ENCODE measurements at regions not wholly inside any gene's neighbourhood (a gene's known extent, or its start where the extent isn't known, plus 50 kb on each side); places are given as distances from the start of the nearest gene placed in this dataset.

- 88 to 89% methylated on average over 8 of the region's 8 CpGs for WGBS, 2 donors
- TF ChIP-seq CTCF (IDR thresholded peaks at IDR 0.05) = no peak
- TF ChIP-seq POLR2A (IDR thresholded peaks at IDR 0.05) = no peak
- DNase-seq (ENCODE audit: low spot score in 2 of 2) = no peak
- intact Hi-C loops (cut with DNase I; ENCODE audit: low total_unique reads) = no loop called here
- no peak overlapping the region for H3K4me3 ChIP-seq (ENCODE audit: low read depth, poor library complexity, severe bottlenecking)
Measured at GRCh38 chr13:69287050-69287698, 820.5 kb upstream of the ATXN8OS start.

- 67 to 71% methylated on average over 2 of the region's 2 CpGs for WGBS, 2 donors
- DNase-seq (ENCODE audit: low spot score in 2 of 2) = no peak
- TF ChIP-seq POLR2A (IDR thresholded peaks at IDR 0.05) (no peak), CTCF (IDR thresholded peaks at IDR 0.05) (no peak)
- intact Hi-C loops (cut with DNase I; ENCODE audit: low total_unique reads) = no loop called here
- no peak overlapping the region for H3K4me3 ChIP-seq (ENCODE audit: low read depth, poor library complexity, severe bottlenecking)
Measured at GRCh38 chr13:69283837-69284236, 823.8 kb upstream of the ATXN8OS start.

DNA sequence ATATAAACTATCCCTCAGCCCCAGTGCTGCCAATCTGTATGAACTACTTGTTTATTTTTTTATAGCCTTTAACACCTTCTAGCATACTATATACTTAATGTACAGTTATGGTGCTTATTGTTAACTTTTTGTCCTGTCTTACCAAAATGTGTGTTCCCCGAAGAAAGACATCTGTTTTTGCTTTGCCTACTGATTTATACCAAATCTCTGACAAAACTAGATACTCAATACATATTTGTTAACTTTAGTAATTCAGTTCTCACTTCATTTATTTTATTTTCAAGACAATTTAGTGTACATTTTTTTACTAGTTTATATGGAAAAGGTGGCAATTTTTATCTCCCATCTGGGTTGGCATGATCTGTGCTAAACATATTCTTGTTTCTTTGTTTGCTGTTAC lies 824.3 kb upstream of the ATXN8OS start:
- intact Hi-C loops (cut with DNase I; ENCODE audit: low total_unique reads) = no loop called here
- 51 to 78% methylated on average over 1 of the region's 1 CpG for WGBS, 2 donors
- no peak for TF ChIP-seq POLR2A (IDR thresholded peaks at IDR 0.05)
- DNase-seq (ENCODE audit: low spot score in 2 of 2) = no peak
- H3K4me3 ChIP-seq (ENCODE audit: low read depth, poor library complexity, severe bottlenecking) = no peak overlapping the region

DNA sequence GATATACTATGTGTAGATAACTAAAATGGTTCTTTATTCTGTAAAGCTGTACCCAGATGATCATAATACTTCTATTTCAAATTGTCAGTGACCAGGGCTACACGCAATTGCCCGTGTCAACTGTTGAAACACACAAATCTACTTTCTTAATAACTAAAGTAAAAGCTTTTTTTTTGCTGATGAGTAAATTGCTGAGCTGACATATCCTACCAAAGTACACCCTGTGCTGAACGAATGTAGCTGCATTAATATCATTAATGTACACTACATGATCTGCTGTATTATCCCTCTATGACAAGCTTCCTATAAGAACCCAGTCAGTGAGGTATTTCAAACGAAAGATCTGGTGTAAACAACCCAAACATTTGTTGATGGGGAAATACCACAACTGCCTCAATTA lies 827.2 kb upstream of the ATXN8OS start:
- intact Hi-C loops (cut with DNase I; ENCODE audit: low total_unique reads) = no loop called here
- DNase-seq (ENCODE audit: low spot score in 2 of 2) = no peak
- no peak overlapping the region for H3K4me3 ChIP-seq (ENCODE audit: low read depth, poor library complexity, severe bottlenecking)
- 75 to 76% methylated on average over 4 of the region's 4 CpGs for WGBS, 2 donors
- TF ChIP-seq CTCF (IDR thresholded peaks at IDR 0.05) = no peak
- TF ChIP-seq POLR2A (IDR thresholded peaks at IDR 0.05) = no peak

DNA sequence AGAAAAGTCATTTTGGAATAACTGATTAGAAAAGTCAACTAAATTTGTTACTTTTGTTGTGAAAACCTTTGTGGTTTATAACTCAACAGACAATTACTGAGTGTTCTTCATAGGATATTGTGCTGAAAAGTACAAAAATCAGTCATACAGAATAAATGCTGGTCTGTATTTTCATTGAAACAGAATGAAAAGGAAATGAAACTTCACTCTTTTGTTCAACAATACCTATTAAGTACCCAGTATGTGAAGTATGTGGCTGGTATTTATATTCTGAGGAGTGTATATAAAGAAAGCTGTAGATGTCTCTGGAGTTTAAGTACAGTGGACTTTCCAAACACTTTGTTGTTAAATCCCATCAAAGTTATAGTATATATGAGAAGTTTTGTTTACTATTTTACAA lies 828.4 kb upstream of the ATXN8OS start:
- DNase-seq (ENCODE audit: low spot score in 2 of 2) = no peak
- intact Hi-C loops (cut with DNase I; ENCODE audit: low total_unique reads) = no loop called here
- no peak for TF ChIP-seq POLR2A (IDR thresholded peaks at IDR 0.05)
- no peak for TF ChIP-seq CTCF (IDR thresholded peaks at IDR 0.05)
- no peak overlapping the region for H3K4me3 ChIP-seq (ENCODE audit: low read depth, poor library complexity, severe bottlenecking)

DNA sequence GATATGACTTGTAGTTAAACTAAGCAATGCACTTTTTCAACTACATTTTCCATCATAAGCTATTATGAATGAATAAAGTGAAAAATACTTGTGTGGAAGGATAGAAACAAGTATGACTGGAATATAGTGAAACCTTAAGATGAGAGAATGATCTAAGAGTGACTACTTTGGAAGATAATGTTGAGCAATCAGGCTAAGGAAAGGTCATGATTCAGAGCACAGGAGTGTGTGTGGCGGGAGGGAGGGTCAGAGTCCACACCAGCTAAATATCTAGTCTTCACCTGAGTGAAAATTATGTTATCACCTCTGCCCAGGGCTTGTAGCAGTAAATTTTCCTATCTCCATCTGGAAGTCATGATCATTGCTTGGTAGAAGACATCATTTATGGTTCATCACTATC lies 833.4 kb upstream of the ATXN8OS start:
- no peak for TF ChIP-seq POLR2A (IDR thresholded peaks at IDR 0.05)
- TF ChIP-seq CTCF (IDR thresholded peaks at IDR 0.05) = no peak
- intact Hi-C loops (cut with DNase I; ENCODE audit: low total_unique reads) = no loop called here
- WGBS, 2 donors = 80 to 93% methylated on average over 1 of the region's 1 CpG
- no peak for DNase-seq (ENCODE audit: low spot score in 2 of 2)
- H3K4me3 ChIP-seq (ENCODE audit: low read depth, poor library complexity, severe bottlenecking) = no peak overlapping the region

Measured in lower leg skin (tissue), 4 donors.